PC-3 (cell line): ENCODE measurements at regions not wholly inside any gene's neighbourhood (a gene's known extent, or its start where the extent isn't known, plus 50 kb on each side); places are given as distances from the start of the nearest gene placed in this dataset.

ENCODE experiments used
- ATAC-seq: fragments of 200-7000 bp; cut with Tn5 transposase; 2 replicates; pipeline ENCODE4 v1.9.1; 2020; ENCODE audit warnings: mild to moderate bottlenecking, moderate library complexity
- BruUV-seq: library from RNA; stranded (reverse); fragments of 400-500 nt; replicated peaks from 2 replicates; lab custom pipeline; 2021; lab: Mats Ljungman, UMichigan
- CTCF ChIA-PET: fragments of 300-600 bp; sonication (Branson Sonifier 250); formaldehyde crosslinking; loops from one replicate; lab custom pipeline; 2022; ENCODE audit warnings: antibody characterized with exemption; lab: Charles Lee
- POLR2A ChIA-PET: fragments of 300-600 bp; sonication (Branson Sonifier 250); formaldehyde crosslinking; loops from one replicate; lab custom pipeline; 2022; ENCODE audit warnings: antibody characterized with exemption; ENCODE audit not compliant: unreplicated experiment; lab: Charles Lee
- DNase-seq: peaks from one replicate; pipeline ENCODE4 v3.0.0-alpha.2; 2015
- H2AFZ ChIP-seq: fragments of 300-600 bp; sonication (generic); 2 replicates; pipeline ENCODE4 v1.6.0; 2016; ENCODE audit warnings: antibody characterized with exemption, low read length
- H3F3A ChIP-seq: fragments of 300-600 bp; sonication (generic); one replicate; pipeline ENCODE4 v1.6.0; 2017; ENCODE audit warnings: antibody characterized with exemption, low read length, control low read depth, mild to moderate bottlenecking; ENCODE audit not compliant: unreplicated experiment
- H3K27ac ChIP-seq: fragments of 300-600 bp; sonication (generic); 2 replicates; pipeline ENCODE4 v1.5.1; 2016; ENCODE audit warnings: mild to moderate bottlenecking, low read length
- H3K27me3 ChIP-seq: fragments of 300-600 bp; sonication (generic); 2 replicates; pipeline ENCODE4 v1.6.1; 2016; ENCODE audit warnings: low read length, mixed read lengths
- H3K36me3 ChIP-seq: fragments of 300-600 bp; sonication (generic); 2 replicates; pipeline ENCODE4 v1.6.1; 2016; ENCODE audit warnings: low read depth, mixed run types, low read length, mixed read lengths
- H3K4me1 ChIP-seq: fragments of 300-600 bp; sonication (generic); 2 replicates; pipeline ENCODE4 v1.5.1; 2016; ENCODE audit warnings: low read length; ENCODE audit not compliant: insufficient read depth
- H3K4me2 ChIP-seq: fragments of 300-600 bp; sonication (generic); 2 replicates; pipeline ENCODE4 v1.6.0; 2016; ENCODE audit warnings: low read length
- H3K4me3 ChIP-seq: fragments of 300-600 bp; sonication (generic); 2 replicates; pipeline ENCODE4 v1.5.1; 2016; ENCODE audit warnings: mild to moderate bottlenecking, low read length, mixed read lengths
- H3K79me2 ChIP-seq: fragments of 300-600 bp; sonication (generic); 2 replicates; pipeline ENCODE4 v1.6.1; 2017; ENCODE audit warnings: low read length, mixed read lengths
- H3K9ac ChIP-seq: fragments of 300-600 bp; sonication (generic); 2 replicates; pipeline ENCODE4 v1.6.0; 2016; ENCODE audit warnings: mild to moderate bottlenecking, low read length
- H3K9me2 ChIP-seq: fragments of 300-600 bp; sonication (generic); replicated peaks from 2 replicates; pipeline ENCODE4 v1.6.1; 2016; ENCODE audit warnings: mixed run types, low read length, mixed read lengths
- H3K9me3 ChIP-seq: fragments of 300-600 bp; sonication (generic); 2 replicates; pipeline ENCODE4 v1.6.1; 2016; ENCODE audit warnings: low read length, mixed read lengths
- H4K20me1 ChIP-seq: fragments of 300-600 bp; sonication (generic); 2 replicates; pipeline ENCODE4 v1.6.1; 2016; ENCODE audit warnings: low read length, mixed read lengths
- EZH2 ChIP-seq: fragments of 300-600 bp; sonication (generic); IDR thresholded peaks from one replicate; pipeline ENCODE4 v1.6.1; 2017; ENCODE audit warnings: antibody characterized with exemption, mild to moderate bottlenecking, low read length; ENCODE audit not compliant: unreplicated experiment
- EZH2phosphoT487 ChIP-seq: fragments of 300-600 bp; sonication (generic); IDR thresholded peaks from 2 replicates; pipeline ENCODE4 v1.6.1; 2018; ENCODE audit warnings: mild to moderate bottlenecking, antibody characterized with exemption, low read length, borderline replicate concordance
- intact Hi-C: fragments of 100-400 bp; cut with micrococcal nuclease; formaldehyde crosslinking; loops from 2 replicates; pipeline ENCODE4 v1.9.0; 2023
- TF ChIP-seq, protein P1 (sequence below): fragments of 300-600 bp; sonication (generic); conservative IDR thresholded peaks from 2 replicates; pipeline ENCODE4 v1.5.1; 2017; ENCODE audit warnings: antibody characterized with exemption, low read depth, mild to moderate bottlenecking, low read length

DNA sequence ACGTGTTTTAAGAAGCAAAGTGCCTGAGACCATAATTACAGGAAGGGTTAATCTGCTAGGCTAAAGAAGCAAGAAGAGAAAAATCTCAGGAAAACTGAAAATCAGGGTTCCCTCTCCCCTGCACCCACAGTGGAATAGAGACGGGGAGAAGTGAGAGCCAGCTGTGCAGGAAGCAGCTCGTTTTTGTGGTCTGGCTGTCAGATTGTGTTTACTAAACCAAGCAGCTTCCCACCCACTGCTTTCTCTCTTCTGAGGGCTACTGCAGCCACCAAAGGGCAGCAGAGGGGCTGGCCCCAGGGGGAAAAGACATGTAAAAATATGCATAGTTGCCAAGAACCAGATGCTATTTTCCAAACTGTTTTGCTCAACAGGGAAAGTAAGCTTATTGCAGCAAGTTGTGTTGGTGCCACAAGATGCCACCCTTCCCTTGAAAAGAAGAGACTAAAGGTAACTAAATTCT, 72.6 kb upstream of the THUMPD2 start:
- Histone ChIP-seq H3K27me3 (no peaks in the 10 kb centered on the region), H4K20me1 (no peaks in the 10 kb centered on the region), H3K36me3 (no peaks in the 10 kb centered on the region), H3K4me3 (no peak overlapping the region), H3K4me2 (no peak overlapping the region), H3K4me1 (peaks cover 25% of the 10 kb centered on the region), H3K27ac (no peak overlapping the region), H2AFZ (peak overlapping the region; percentile 12; the same call in 1 of the 2 replicates), H3K9me2 (no peaks in the 10 kb centered on the region), H3K9ac (no peak overlapping the region), H3K79me2 (no peaks in the 10 kb centered on the region), H3K9me3 (no peaks in the 10 kb centered on the region), H3F3A (no peaks in the 10 kb centered on the region)
- ChIA-PET POLR2A (no interaction called here), CTCF (interaction anchor here (1.2 kb wide), 2 partner anchors 14 to 62 kb away, joined by 4 to 5 read pairs; no protein-coding TSS in a partner anchor)
- DNase-seq (peak; percentile 28), ATAC-seq (peak; percentile 41)
- intact Hi-C loops = loop anchor here (5.0 kb wide), 1 partner anchor 61 kb away; no protein-coding TSS in a partner anchor
- BruUV-seq = no TSS peak
- TF ChIP-seq, protein P1, sequence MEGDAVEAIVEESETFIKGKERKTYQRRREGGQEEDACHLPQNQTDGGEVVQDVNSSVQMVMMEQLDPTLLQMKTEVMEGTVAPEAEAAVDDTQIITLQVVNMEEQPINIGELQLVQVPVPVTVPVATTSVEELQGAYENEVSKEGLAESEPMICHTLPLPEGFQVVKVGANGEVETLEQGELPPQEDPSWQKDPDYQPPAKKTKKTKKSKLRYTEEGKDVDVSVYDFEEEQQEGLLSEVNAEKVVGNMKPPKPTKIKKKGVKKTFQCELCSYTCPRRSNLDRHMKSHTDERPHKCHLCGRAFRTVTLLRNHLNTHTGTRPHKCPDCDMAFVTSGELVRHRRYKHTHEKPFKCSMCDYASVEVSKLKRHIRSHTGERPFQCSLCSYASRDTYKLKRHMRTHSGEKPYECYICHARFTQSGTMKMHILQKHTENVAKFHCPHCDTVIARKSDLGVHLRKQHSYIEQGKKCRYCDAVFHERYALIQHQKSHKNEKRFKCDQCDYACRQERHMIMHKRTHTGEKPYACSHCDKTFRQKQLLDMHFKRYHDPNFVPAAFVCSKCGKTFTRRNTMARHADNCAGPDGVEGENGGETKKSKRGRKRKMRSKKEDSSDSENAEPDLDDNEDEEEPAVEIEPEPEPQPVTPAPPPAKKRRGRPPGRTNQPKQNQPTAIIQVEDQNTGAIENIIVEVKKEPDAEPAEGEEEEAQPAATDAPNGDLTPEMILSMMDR = 0 out of 2 replicates have a peak, but pooled peaks have one; percentile 23
- TF ChIP-seq EZH2phosphoT487 = no peak
- no peak for TF ChIP-seq EZH2

DNA sequence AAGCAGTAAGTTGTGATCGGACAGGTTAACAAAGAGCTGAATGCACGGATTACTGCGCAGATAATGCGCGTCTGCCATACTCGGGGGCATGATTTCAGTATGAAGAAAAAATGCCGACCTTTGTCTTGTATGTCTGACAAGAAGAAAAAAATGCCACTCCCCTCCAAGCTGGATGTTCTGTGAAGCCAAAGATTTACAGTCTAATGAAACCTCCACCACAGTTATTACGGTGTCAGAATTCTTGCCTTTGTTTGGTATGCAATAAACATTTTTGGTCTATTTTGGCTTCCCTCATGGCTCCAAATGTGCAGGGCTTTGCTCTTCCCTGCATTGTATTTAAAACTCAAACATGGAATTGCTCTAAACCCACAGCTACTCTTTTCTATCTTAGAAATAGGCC, 72.2 kb upstream of the THUMPD2 start:
- TF ChIP-seq, protein P1 = no peak
- TF ChIP-seq EZH2phosphoT487 = no peak
- TF ChIP-seq EZH2 = no peak
- POLR2A ChIA-PET = no interaction called here
- intact Hi-C loops = loop anchor here (5.0 kb wide), 1 partner anchor 61 kb away; no protein-coding TSS in a partner anchor
- peaks cover 25% of the 10 kb centered on the region for H3K4me1 ChIP-seq
- no peaks in the 10 kb centered on the region for H4K20me1 ChIP-seq
- CTCF ChIA-PET = interaction anchor here (1.2 kb wide), 2 partner anchors 13 to 62 kb away, joined by 4 to 5 read pairs; no protein-coding TSS in a partner anchor
- no peaks in the 10 kb centered on the region for H3K9me3 ChIP-seq
- no peaks in the 10 kb centered on the region for H3K9me2 ChIP-seq
- no peaks in the 10 kb centered on the region for H3K36me3 ChIP-seq
- no peaks in the 10 kb centered on the region for H3F3A ChIP-seq
- no peaks in the 10 kb centered on the region for H3K27me3 ChIP-seq
- peak overlapping the region; percentile 12; the same call in 1 of the 2 replicates for H2AFZ ChIP-seq
- ATAC-seq = peak; percentile 16; the same call in 1 of the 2 replicates
- H3K9ac ChIP-seq = no peak overlapping the region
- no TSS peak for BruUV-seq
- DNase-seq = no peak
- no peak overlapping the region for H3K4me2 ChIP-seq
- H3K79me2 ChIP-seq = no peaks in the 10 kb centered on the region
- no peak overlapping the region for H3K4me3 ChIP-seq
- no peak overlapping the region for H3K27ac ChIP-seq

DNA sequence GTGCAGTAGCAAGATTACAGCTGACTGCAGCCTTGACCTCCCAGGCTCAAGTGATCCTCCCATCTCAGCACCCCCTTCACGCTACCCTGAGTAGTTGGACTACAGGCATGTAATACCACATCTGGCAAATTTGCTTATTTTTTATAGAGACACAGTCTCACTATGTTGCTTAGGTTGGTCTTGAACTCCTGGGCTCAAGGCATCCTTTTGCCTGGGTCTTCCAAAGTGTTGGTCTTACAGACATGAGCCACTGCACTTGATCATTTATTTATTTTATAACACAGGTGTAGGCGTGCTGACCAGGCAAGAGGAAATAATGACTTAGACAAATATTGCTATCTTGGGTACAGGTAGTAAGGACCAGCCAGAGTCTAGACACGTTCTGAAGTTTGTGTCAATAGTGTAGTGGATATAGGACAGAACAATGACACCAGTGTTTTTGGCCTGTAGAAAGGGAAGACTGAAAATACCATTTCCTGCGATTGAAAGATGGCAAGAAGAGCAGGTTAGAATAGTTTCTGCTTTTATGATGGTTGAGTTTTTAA, 71.0 kb upstream of the THUMPD2 start:
- Histone ChIP-seq H3K9me3 (no peaks in the 10 kb centered on the region), H4K20me1 (no peaks in the 10 kb centered on the region), H3K27ac (no peak overlapping the region), H3K36me3 (no peaks in the 10 kb centered on the region), H3K27me3 (no peaks in the 10 kb centered on the region), H3K4me3 (no peak overlapping the region), H2AFZ (no peak overlapping the region), H3F3A (no peaks in the 10 kb centered on the region), H3K4me2 (no peak overlapping the region), H3K9me2 (no peaks in the 10 kb centered on the region), H3K4me1 (peaks cover 26% of the 10 kb centered on the region), H3K9ac (no peak overlapping the region), H3K79me2 (no peaks in the 10 kb centered on the region)
- no TSS peak for BruUV-seq
- DNase-seq (peak; percentile 61), ATAC-seq (peak; percentile 39; the same call in 1 of the 2 replicates)
- TF ChIP-seq, protein P1 = no peak
- TF ChIP-seq EZH2phosphoT487 (no peak), EZH2 (no peak)
- CTCF ChIA-PET = no interaction called here
- intact Hi-C loops = loop anchor here (5.0 to 10.0 kb wide), 2 partner anchors 62 to 245 kb away; no protein-coding TSS in a partner anchor
- POLR2A ChIA-PET = no interaction called here
